NCI-H1930 (cell line): ENCODE measurements at regions not wholly inside any gene's neighbourhood (a gene's known extent, or its start where the extent isn't known, plus 50 kb on each side); places are given as distances from the start of the nearest gene placed in this dataset.

ENCODE experiments used
- DNase-seq, 2 experiments: peaks; one replicate each; lab custom pipeline; 2025; lab: John Stamatoyannopoulos, UW

- no peak for DNase-seq
Measured at GRCh38 chr3:132378-132777, 64.2 kb upstream of the CHL1 start.

GRCh38 chr3:132904-133303 is 63.7 kb upstream of the CHL1 start:
- DNase-seq = no peak

- DNase-seq = no peak
Measured at GRCh38 chr3:140748-141330, 55.7 kb upstream of the CHL1 start.
